Transverse colon (tissue), 3 donors: ENCODE measurements at regions not wholly inside any gene's neighbourhood (a gene's known extent, or its start where the extent isn't known, plus 50 kb on each side); places are given as distances from the start of the nearest gene placed in this dataset.

Experiments used
- POLR2A ChIP-seq: fragments of 450-650 bp; IDR thresholded peaks from one replicate; pipeline ENCODE4 v1.6.1; 2016; ENCODE audit warnings: antibody characterized with exemption, mild to moderate bottlenecking, moderate library complexity
- TF ChIP-seq, protein P1 (sequence below), 5 experiments: fragments of 200-600 bp in 3 of 5; fragments of 450-650 bp in 2 of 5; sonication (generic) in 3 of 5; IDR thresholded peaks; 1 replicate in 2 of 5; 2 replicates in 3 of 5; pipeline ENCODE4 v1.5.1; 2016 to 2017; ENCODE audit warnings: antibody characterized with exemption in 5 of 5, inconsistent platforms in 3 of 5, mild to moderate bottlenecking in 2 of 5, moderate library complexity in 1 of 5

DNA sequence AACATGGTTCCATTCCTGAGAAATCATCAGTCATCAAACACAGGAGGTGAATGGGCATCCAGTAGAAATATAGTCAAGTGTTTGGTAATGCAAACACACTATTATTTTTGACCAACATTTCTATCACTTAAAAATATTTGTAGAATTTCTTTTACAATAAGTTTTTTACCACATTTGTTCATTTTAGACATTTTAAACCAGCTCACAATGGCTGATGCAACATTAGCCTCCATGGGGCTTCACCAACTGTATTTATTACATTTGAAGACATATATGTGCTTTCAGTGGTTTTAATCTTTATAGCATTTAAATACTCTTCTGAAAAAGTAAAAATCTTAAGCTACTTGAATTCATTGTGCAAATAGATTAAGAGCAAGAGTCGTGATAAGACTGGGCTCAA, 1201.4 kb upstream of the TMEM132C start:
- TF ChIP-seq, protein P1, sequence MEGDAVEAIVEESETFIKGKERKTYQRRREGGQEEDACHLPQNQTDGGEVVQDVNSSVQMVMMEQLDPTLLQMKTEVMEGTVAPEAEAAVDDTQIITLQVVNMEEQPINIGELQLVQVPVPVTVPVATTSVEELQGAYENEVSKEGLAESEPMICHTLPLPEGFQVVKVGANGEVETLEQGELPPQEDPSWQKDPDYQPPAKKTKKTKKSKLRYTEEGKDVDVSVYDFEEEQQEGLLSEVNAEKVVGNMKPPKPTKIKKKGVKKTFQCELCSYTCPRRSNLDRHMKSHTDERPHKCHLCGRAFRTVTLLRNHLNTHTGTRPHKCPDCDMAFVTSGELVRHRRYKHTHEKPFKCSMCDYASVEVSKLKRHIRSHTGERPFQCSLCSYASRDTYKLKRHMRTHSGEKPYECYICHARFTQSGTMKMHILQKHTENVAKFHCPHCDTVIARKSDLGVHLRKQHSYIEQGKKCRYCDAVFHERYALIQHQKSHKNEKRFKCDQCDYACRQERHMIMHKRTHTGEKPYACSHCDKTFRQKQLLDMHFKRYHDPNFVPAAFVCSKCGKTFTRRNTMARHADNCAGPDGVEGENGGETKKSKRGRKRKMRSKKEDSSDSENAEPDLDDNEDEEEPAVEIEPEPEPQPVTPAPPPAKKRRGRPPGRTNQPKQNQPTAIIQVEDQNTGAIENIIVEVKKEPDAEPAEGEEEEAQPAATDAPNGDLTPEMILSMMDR (IDR thresholded peaks at IDR 0.05): no peak
- TF ChIP-seq POLR2A: no peak
